PC-9 (cell line): ENCODE measurements at regions not wholly inside any gene's neighbourhood (a gene's known extent, or its start where the extent isn't known, plus 50 kb on each side); places are given as distances from the start of the nearest gene placed in this dataset.

Source experiments
- EZH2 ChIP-seq: fragments of 200-600 bp; sonication (generic); IDR thresholded peaks from 2 replicates; pipeline ENCODE4 v1.8.0; 2017; ENCODE audit warnings: antibody characterized with exemption, low read depth
- TF ChIP-seq, protein P1 (sequence below): fragments of 200-600 bp; sonication (generic); conservative IDR thresholded peaks from 2 replicates; pipeline ENCODE4 v1.6.1; 2017; ENCODE audit warnings: mixed run types, antibody characterized with exemption, mild to moderate bottlenecking, moderate library complexity

DNA sequence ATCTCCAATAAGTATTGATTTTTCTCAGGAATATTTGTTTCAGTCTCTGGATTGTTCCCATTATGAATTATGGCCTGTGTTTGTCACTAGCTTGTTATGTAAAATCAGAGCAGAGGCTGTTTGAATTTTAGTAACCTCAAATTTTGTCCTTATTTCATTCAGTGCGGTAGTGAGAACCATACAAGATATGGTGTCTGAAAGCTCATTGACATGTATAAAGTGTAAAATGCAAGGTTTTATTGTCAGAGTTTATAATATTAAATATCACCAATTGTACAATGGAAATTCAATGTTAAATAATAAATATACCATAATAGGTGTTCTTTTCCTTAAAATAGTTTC lies 353.3 kb upstream of the SYNCRIP start:
- TF ChIP-seq EZH2, result no peak
- TF ChIP-seq, protein P1, sequence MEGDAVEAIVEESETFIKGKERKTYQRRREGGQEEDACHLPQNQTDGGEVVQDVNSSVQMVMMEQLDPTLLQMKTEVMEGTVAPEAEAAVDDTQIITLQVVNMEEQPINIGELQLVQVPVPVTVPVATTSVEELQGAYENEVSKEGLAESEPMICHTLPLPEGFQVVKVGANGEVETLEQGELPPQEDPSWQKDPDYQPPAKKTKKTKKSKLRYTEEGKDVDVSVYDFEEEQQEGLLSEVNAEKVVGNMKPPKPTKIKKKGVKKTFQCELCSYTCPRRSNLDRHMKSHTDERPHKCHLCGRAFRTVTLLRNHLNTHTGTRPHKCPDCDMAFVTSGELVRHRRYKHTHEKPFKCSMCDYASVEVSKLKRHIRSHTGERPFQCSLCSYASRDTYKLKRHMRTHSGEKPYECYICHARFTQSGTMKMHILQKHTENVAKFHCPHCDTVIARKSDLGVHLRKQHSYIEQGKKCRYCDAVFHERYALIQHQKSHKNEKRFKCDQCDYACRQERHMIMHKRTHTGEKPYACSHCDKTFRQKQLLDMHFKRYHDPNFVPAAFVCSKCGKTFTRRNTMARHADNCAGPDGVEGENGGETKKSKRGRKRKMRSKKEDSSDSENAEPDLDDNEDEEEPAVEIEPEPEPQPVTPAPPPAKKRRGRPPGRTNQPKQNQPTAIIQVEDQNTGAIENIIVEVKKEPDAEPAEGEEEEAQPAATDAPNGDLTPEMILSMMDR, result no peak
